NCI-H2196 (cell line): ENCODE measurements at regions not wholly inside any gene's neighbourhood (a gene's known extent, or its start where the extent isn't known, plus 50 kb on each side); places are given as distances from the start of the nearest gene placed in this dataset.
"Not testable (repeated sequence)": the region's sequence is repeated elsewhere in the genome, so short reads cannot be mapped to it uniquely, and the experiment has no call there.

Experiments used
- DNase-seq: peaks from one replicate; lab custom pipeline; 2025; ENCODE audit not compliant: unreplicated experiment; lab: John Stamatoyannopoulos, UW

- DNase-seq: no peak
These were observed 132.6 kb upstream of the TBX18 start for GRCh38 chr6:84897011-84897410.

GRCh38 chr6:84892671-84893070, 128.3 kb upstream of the TBX18 start:
- no peak for DNase-seq

GRCh38 chr6:84882768-84883766, 118.7 kb upstream of the TBX18 start:
- DNase-seq: no peak

GRCh38 chr6:84879385-84879784, 115.0 kb upstream of the TBX18 start:
- DNase-seq: not testable (repeated sequence)

DNA sequence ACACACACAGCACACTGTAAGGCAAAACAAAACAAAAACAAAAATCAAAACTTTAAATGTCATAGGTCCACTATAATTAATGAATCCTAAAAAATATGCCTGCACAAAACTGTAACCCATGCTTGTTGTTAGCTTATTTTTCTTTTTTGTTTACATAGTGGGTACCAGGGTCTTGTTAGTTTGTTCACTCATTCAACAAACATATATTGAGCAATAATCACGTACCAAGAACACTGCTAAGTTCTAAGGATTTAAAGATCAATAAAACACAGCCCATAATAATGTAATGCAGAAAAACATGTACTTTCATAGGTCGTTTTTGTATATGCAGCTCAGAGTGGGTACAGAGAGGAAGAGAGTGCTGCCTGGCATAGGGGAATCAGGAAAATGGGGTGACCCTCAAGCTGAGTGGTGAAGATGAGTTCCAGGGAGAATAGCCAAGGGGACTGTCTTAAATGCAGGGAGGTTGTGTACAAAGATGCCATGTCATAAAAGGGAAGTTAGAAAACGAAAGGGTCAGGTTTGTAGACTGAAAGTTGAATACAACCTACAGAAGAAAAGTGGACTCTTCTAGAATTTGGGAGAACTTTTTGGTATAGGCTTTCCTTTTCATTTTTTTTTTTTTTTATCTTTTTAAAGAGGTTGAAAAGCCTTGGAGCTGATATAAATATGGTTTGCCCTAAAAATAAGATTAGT, 113.3 kb upstream of the TBX18 start:
- DNase-seq: no peak

DNA sequence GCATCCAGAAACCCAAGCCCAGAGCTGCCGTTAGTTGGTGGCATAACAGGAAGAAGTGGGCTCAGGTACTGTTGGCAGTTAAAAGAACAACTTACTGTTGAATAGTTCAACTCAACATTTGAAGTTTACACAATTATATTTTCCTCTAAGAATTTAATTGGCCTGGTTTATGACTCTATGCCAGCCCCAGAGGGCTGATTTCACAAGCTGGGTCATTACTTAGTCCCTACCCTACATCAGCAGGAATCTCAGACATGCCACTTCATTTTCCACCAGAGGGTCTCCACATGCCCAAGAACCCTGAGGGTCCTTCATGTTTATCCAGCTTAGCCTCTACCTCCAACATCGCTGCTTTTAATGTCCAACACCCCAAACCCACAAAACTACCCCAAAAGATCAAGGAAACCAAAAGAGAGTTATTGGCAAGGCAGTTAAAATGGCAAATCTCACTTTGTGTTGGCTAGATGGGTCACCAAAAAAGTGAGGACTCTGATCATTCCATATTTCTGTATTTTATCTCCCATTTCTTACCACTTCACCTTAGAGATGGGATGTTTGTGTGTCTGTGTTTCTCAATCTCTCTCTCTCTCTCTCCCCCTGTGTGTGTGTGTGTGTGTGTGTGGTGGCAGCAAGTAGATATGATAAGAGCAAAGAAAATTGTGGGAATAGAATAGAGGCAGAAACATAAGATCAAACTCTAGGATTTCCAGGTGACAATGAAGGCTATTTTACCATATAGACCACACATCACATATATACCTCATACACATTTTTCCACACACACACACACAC, 112.5 kb upstream of the TBX18 start:
- no peak for DNase-seq

DNA sequence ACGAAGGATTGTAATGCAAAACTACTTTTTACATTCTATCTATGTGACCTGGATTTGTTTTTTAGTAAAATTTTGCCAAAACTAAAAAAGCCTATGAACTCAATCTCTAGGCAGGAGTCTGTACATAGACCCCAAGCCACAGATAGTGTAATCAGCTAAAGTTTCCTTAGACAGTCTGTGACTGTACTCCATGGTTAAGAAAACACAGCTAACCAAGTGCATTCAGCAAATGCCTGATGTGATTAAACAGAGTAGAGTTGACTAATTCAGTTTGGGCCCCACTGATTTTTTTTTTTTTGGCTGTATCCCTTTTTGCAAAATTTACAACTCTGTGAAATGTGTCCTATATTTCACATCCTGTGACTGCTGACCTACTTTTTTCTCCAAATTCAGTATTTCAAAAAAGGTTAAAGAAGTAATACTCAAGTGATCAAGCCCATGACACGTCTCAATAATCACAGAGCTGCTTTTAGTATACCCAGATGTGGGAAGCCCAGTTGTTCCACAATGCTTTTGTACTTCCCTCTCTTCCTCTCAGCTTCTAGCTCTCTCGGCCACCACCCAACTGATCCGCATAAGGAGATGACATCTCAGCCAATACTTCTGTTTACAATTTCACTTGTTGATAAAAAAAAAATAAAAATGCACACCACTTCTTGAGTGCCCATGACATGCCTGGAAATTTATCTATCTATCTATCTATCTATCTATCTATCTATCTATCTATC, 108.8 kb upstream of the TBX18 start:
- no peak for DNase-seq

- no peak for DNase-seq
These were observed 107.5 kb upstream of the TBX18 start for GRCh38 chr6:84871925-84872324.

GRCh38 chr6:84870672-84871071, 106.3 kb upstream of the TBX18 start:
- DNase-seq: no peak

- no peak for DNase-seq
These were observed 103.8 kb upstream of the TBX18 start for GRCh38 chr6:84868149-84868548.

DNA sequence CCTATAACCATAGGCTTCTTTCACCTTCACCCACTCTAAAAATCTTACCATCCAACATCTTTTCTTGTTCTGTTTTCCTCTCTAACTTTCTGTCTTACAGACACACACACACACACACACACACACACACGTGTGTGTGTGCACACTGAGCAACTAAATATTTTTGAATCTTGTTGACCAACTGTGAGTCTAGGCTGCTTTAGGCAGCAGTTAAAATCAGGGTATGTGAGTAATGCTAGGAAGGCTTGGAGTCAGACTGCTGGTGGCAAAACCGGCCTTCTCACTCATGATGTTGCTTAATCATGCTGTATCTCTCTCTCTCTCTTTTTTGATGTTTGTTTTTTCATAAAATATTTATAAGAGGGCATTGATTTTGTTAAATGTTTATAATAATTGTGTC, 103.1 kb upstream of the TBX18 start:
- no peak for DNase-seq

GRCh38 chr6:84866715-84867114, 102.3 kb upstream of the TBX18 start:
- no peak for DNase-seq

GRCh38 chr6:84865372-84865771, 101.0 kb upstream of the TBX18 start:
- DNase-seq: not testable (repeated sequence)

DNA sequence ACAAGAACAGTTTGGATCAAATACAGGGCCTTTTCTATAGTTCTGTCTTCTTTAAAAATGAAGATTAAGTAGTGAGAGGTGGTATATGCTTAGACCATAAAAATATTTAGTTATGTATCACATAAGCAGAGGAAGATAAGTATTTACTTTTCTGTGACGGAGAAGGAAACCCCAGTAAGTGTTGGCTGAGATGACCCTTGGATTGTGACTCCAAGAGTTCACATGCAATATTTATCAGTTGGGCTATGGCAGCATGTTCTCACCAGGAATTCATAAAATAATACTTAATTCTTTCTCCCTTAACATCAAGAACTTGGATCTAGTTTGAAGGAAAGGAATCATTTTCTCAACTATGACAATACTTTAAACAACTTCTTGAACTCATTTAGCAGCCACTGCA, 98.4 kb upstream of the TBX18 start:
- DNase-seq: no peak

- no peak for DNase-seq
These were observed 96.5 kb upstream of the TBX18 start for GRCh38 chr6:84860920-84861319.

GRCh38 chr6:84860509-84860908, 96.1 kb upstream of the TBX18 start:
- no peak for DNase-seq

GRCh38 chr6:84854811-84855400, 90.5 kb upstream of the TBX18 start:
- no peak for DNase-seq

GRCh38 chr6:84853901-84854300, 89.5 kb upstream of the TBX18 start:
- no peak for DNase-seq

DNA sequence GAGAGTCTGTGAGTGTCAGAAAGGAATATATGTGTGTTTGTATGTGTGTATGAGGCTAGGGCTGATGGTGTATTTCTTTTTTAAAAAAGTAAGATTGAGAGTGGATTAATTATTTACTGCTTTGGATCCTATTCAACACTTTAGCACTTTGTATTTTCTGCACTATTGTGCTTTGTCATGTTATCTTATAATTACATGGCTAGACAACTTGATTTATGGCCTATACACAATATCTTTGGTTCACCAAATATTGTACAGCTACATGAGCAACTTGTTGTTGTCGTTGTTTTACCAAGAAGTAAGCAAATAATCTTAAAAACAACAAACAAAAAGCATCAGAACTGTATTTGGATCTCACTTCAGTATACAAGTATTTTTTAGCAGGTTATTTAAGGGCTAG, 84.6 kb upstream of the TBX18 start:
- DNase-seq: no peak

DNA sequence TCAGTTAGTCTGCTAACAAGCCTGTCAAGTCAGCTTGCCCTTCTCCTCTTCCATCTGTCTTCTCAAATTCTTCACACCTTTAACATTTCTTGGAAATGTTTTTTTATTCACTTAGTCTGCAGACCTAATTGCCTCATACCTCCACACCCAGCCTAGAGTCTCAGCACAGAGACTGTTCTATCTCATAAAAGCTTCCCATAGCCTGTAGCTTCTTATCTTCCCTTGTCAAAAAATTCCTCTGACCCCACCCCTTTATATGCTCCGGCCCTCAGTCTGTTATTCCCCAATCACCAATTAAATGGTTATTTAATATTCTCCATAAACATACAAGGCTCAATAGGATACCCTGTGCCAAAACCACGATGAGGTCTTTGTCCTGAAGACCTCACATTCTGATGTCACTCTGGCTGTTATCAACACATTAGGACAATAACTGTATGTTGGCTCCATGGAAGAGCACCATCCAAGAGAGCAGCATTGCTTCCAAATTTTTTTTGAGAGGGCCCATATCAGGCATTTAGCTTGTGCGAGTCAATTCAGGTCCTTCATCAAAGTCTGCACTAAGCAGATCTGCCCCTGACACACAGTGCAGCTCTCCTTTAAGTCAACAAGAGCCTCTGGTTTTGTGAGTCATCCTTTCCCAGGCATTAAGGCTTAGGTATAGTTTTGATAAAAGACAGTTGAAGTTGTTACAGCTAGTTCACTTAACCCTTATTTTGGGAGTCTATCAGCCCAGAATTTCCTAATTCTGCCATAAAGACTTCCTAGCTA, 83.2 kb upstream of the TBX18 start:
- no peak for DNase-seq
